Stomach (tissue), 8 donors: ENCODE measurements at regions not wholly inside any gene's neighbourhood (a gene's known extent, or its start where the extent isn't known, plus 50 kb on each side); places are given as distances from the start of the nearest gene placed in this dataset.
"Not testable (repeated sequence)": the region's sequence is repeated elsewhere in the genome, so short reads cannot be mapped to it uniquely, and the experiment has no call there.

Source experiments
- DNase-seq, 2 donors: peaks; one replicate each; pipeline versions ENCODE4 v3.0.0 to v3.0.0-alpha.2; 2013 to 2019
- H3K27ac ChIP-seq, 5 donors: fragments of 200-600 bp in 4 of 5; sonication (generic) in 4 of 5; one replicate each; pipeline ENCODE4 v1.5.1; 2013 to 2019; ENCODE audit warnings: mild to moderate bottlenecking in 1 of 5, moderate library complexity in 1 of 5
- H3K27me3 ChIP-seq, 3 donors: fragments of 200-600 bp; sonication (generic); one replicate each; pipeline ENCODE4 v1.5.1; 2017 to 2019; ENCODE audit warnings: mixed run types in 1 of 3
- H3K36me3 ChIP-seq, 4 donors: fragments of 200-600 bp; sonication (generic); 1 replicate in 3 of 4; 2 replicates in 1 of 4; pipeline ENCODE4 v1.5.1; 2016 to 2019
- H3K4me1 ChIP-seq, 4 donors: fragments of 200-600 bp; sonication (generic); one replicate each; pipeline ENCODE4 v1.5.1; 2016 to 2019
- H3K4me3 ChIP-seq, 4 donors: fragments of 200-600 bp; sonication (generic) in 3 of 4; one replicate each; pipeline ENCODE4 v1.5.1; 2016 to 2019; ENCODE audit warnings: mild to moderate bottlenecking in 1 of 4
- H3K9me3 ChIP-seq, 4 donors: fragments of 200-600 bp; sonication (generic); one replicate each; pipeline ENCODE4 v1.5.1; 2016 to 2019
- EP300 ChIP-seq: sonication (generic); formaldehyde crosslinking; IDR thresholded peaks from one replicate; pipeline ENCODE4 v1.6.1; 2017; ENCODE audit warnings: antibody characterized with exemption
- POLR2A ChIP-seq, 4 donors: fragments of 450-650 bp; IDR thresholded peaks; one replicate each; pipeline ENCODE4 v1.6.1; 2016; ENCODE audit warnings: antibody characterized with exemption in 4 of 4, control low read depth in 2 of 4, mild to moderate bottlenecking in 1 of 4, moderate library complexity in 1 of 4
- POLR2AphosphoS5 ChIP-seq, 3 donors: sonication (generic); formaldehyde crosslinking; IDR thresholded peaks; one replicate each; pipeline ENCODE4 v1.6.1; 2016; ENCODE audit warnings: antibody characterized with exemption in 3 of 3
- WGBS, 5 donors: extraction: QIAGEN DNeasy Blood & Tissue Kit in 3 of 5; methylation state at CpG; one replicate each; pipeline versions ENCODE4 v1.1.5 to v1.1.7; 2013 to 2018; 5-methylcytosine and 5-hydroxymethylcytosine counted together
- intact Hi-C: fragments of 100-400 bp; cut with DNase I; formaldehyde crosslinking; loops from one replicate; pipeline ENCODE4 v1.15.1; 2023; ENCODE audit warnings: low total_unique reads
- TF ChIP-seq, protein P1 (sequence below), 7 experiments: fragments of 450-650 bp in 4 of 7; fragments of 200-600 bp in 3 of 7; sonication (generic) in 3 of 7; IDR thresholded peaks; one replicate each; pipeline ENCODE4 v1.5.1; 2016 to 2019; ENCODE audit warnings: antibody characterized with exemption in 7 of 7, control low read depth in 2 of 7, mild to moderate bottlenecking in 1 of 7
- donor health status: healthy with polysubstance abuse.
- donor health status: Bipolar disorder and iron deficiency.
- donor health status: healthy.

DNA sequence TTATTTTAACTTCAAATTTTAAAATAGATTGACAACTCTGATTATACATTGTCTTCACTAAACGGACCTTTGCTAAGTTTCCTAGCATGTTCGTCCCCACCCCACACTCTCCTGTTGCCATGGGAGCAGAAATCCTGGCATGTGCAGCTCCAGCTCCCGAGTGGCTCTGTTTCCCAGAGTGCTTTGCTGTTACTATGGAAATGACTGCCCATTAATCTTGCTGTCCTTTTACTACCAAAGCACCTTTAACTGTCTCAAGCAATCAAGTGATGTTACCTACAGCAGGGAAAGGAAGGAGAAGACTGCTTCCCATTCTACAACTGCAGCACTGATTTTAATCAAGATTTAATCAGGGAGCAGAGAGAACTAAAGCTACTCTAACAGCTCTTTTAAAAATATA is 212.0 kb upstream of the KIF2A start:
- intact Hi-C loops, result no loop called here
- peak in 1 of 2 donors; percentile 85 for DNase-seq
- H3K4me1 ChIP-seq, result peaks cover 0 to 10% (median 2%) of the 10 kb centered on the region in 4 donors
- H3K36me3 ChIP-seq, result no peaks in the 10 kb centered on the region
- WGBS, 5 donors, result 0 to 4% (median 1%) methylated on average over 3 of the region's 3 CpGs
- no peak overlapping the region for H3K4me3 ChIP-seq
- no peaks in the 10 kb centered on the region for H3K27me3 ChIP-seq
- no peaks in the 10 kb centered on the region for H3K9me3 ChIP-seq
- TF ChIP-seq EP300, result no peak
- H3K27ac ChIP-seq, result no peak overlapping the region

DNA sequence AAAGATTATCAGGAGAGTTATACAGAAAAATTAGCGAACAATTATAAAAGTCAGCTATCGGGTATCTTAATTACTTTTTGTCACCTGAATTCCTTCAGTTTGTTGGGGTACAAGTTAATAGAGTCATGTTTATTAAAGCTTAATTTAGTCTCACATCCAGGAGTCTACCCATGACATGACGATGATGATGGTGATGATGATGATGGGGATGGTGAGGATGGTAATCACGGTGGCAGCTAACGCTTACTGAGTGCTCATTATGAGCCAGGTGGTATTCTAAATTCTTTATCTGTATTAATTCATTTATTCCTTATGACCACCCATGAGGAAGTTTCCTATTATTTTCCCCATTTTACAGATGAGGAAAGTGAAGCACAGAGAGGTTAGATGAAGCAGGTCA is 208.6 kb upstream of the KIF2A start:
- DNase-seq, result no peak
- Histone ChIP-seq H3K27ac (no peak overlapping the region), H3K36me3 (no peaks in the 10 kb centered on the region), H3K4me1 (peaks cover 0 to 10% (median 2%) of the 10 kb centered on the region in 4 donors), H3K4me3 (no peak overlapping the region), H3K9me3 (no peaks in the 10 kb centered on the region), H3K27me3 (no peaks in the 10 kb centered on the region)
- TF ChIP-seq, protein P1, sequence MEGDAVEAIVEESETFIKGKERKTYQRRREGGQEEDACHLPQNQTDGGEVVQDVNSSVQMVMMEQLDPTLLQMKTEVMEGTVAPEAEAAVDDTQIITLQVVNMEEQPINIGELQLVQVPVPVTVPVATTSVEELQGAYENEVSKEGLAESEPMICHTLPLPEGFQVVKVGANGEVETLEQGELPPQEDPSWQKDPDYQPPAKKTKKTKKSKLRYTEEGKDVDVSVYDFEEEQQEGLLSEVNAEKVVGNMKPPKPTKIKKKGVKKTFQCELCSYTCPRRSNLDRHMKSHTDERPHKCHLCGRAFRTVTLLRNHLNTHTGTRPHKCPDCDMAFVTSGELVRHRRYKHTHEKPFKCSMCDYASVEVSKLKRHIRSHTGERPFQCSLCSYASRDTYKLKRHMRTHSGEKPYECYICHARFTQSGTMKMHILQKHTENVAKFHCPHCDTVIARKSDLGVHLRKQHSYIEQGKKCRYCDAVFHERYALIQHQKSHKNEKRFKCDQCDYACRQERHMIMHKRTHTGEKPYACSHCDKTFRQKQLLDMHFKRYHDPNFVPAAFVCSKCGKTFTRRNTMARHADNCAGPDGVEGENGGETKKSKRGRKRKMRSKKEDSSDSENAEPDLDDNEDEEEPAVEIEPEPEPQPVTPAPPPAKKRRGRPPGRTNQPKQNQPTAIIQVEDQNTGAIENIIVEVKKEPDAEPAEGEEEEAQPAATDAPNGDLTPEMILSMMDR (IDR thresholded peaks at IDR 0.05), result no peak
- no peak for TF ChIP-seq EP300
- no peak for TF ChIP-seq POLR2A (IDR thresholded peaks at IDR 0.05)
- no peak for TF ChIP-seq POLR2AphosphoS5 (IDR thresholded peaks at IDR 0.05)
- 93 to 96% (median 94%) methylated on average over 5 of the region's 5 CpGs for WGBS, 5 donors
- intact Hi-C loops, result no loop called here

DNA sequence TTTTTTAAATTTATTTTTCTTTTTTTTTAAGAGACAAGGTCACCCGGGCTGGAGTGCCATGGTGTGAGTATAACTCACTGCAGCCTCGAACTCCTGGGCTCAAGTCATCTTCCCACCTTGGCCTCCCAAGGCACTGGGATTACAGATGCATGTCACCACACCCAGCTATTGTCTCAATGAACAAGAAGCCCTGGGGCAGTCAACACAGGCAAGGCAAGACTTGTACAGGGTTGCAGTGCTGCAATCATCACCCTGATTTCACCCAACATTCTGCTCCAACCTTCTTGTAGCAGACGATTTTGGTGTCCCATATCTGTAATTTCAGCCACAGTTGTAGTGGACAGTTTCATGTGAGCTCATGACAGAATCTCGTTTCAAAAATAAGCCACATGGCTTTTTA is 205.8 kb upstream of the KIF2A start:
- Histone ChIP-seq H3K4me1 (no peaks in the 10 kb centered on the region), H3K27me3 (no peaks in the 10 kb centered on the region), H3K9me3 (peaks cover 0 to 10% (median 3%) of the 10 kb centered on the region in 4 donors), H3K36me3 (no peaks in the 10 kb centered on the region), H3K27ac (no peak overlapping the region), H3K4me3 (no peak overlapping the region)
- no peak for TF ChIP-seq POLR2AphosphoS5 (IDR thresholded peaks at IDR 0.05)
- TF ChIP-seq, protein P1 (IDR thresholded peaks at IDR 0.05), result no peak
- TF ChIP-seq POLR2A (IDR thresholded peaks at IDR 0.05), result no peak
- no peak for TF ChIP-seq EP300
- intact Hi-C loops, result no loop called here
- 59 to 71% (median 63%) methylated on average over 4 of the region's 4 CpGs for WGBS, 5 donors
- no peak for DNase-seq

DNA sequence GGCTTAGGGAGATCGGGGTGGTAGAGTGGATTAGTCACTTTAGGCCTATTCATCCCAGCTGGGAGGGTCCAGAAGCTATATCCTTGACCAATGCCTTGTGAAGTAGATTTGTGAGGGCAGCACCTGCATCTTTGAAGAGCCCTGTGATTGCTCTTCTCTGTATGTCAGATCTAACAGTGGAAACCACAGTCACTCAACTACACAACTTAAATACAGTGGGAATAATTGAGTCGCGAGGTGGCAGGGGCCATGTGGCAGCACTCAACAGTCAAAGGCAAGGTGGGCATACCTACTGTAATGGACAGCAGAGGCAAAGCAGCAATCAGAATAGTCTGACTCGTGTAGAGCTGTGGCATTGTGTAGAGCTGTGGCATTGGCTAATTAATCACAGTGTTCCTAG is 202.1 kb upstream of the KIF2A start:
- DNase-seq, H3K36me3 ChIP-seq, H3K9me3 ChIP-seq, H3K4me1 ChIP-seq, intact Hi-C loops, H3K4me3 ChIP-seq, H3K27me3 ChIP-seq, H3K27ac ChIP-seq: not testable (repeated sequence)
- 83 to 92% (median 85%) methylated on average over 4 of the region's 4 CpGs for WGBS, 5 donors

DNA sequence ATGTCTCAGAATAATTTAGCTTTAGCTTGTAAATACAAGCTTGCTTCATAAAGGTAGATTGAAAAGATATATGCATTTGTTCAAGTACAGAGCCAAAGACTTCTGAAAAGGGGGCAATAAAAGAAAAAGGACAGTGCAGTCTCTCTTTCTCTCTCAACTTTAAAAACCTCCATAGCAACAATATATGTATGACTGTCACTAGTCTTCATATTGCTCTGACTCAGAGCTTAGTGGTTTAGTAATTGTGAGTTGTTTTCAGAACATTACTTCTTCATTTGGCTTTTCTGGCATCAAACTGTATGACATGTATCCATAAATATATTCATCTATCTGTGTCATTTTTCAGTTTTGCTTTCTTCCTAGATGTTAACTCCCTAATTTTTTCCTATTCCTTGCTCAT is 194.6 kb upstream of the KIF2A start:
- no peak for DNase-seq
- no peak overlapping the region for H3K4me3 ChIP-seq
- TF ChIP-seq EP300 (no peak), POLR2AphosphoS5 (IDR thresholded peaks at IDR 0.05) (no peak), POLR2A (IDR thresholded peaks at IDR 0.05) (no peak)
- TF ChIP-seq, protein P1 (IDR thresholded peaks at IDR 0.05), result no peak
- H3K9me3 ChIP-seq, result no peaks in the 10 kb centered on the region
- H3K27ac ChIP-seq, result no peak overlapping the region
- no peaks in the 10 kb centered on the region for H3K27me3 ChIP-seq
- intact Hi-C loops, result no loop called here
- no peaks in the 10 kb centered on the region for H3K36me3 ChIP-seq
- no peaks in the 10 kb centered on the region for H3K4me1 ChIP-seq
